NCI-H526 (cell line): ENCODE measurements at regions not wholly inside any gene's neighbourhood (a gene's known extent, or its start where the extent isn't known, plus 50 kb on each side); places are given as distances from the start of the nearest gene placed in this dataset.

Experiments used
- DNase-seq, 2 experiments: peaks; one replicate each; lab custom pipeline; 2025; lab: John Stamatoyannopoulos, UW

- DNase-seq: no peak
These were observed 211.9 kb upstream of the VRK2 start for GRCh38 chr2:57834666-57835065.

GRCh38 chr2:57842531-57842930 is 204.1 kb upstream of the VRK2 start:
- no peak for DNase-seq

- DNase-seq: no peak
These were observed 203.4 kb upstream of the VRK2 start for GRCh38 chr2:57843158-57843557.

GRCh38 chr2:57848723-57849122 is 197.9 kb upstream of the VRK2 start:
- no peak for DNase-seq

- no peak for DNase-seq
These were observed 196.8 kb upstream of the VRK2 start for GRCh38 chr2:57849843-57850242.

- DNase-seq: no peak
These were observed 196.0 kb upstream of the VRK2 start for GRCh38 chr2:57850415-57851130.

GRCh38 chr2:57855212-57855611 is 191.4 kb upstream of the VRK2 start:
- DNase-seq: no peak

GRCh38 chr2:57859755-57860154 is 186.9 kb upstream of the VRK2 start:
- no peak for DNase-seq

- no peak for DNase-seq
These were observed 184.5 kb upstream of the VRK2 start for GRCh38 chr2:57862153-57862552.

- no peak for DNase-seq
These were observed 183.9 kb upstream of the VRK2 start for GRCh38 chr2:57862727-57863126.

- DNase-seq: no peak
These were observed 181.7 kb upstream of the VRK2 start for GRCh38 chr2:57864926-57865325.

- no peak for DNase-seq
These were observed 178.9 kb upstream of the VRK2 start for GRCh38 chr2:57867730-57868129.

GRCh38 chr2:57868619-57869139 is 177.9 kb upstream of the VRK2 start:
- DNase-seq: no peak

- DNase-seq: peak in 1 of 2 experiments; percentile 41
These were observed 176.8 kb upstream of the VRK2 start for GRCh38 chr2:57869758-57870344.

GRCh38 chr2:57876313-57876712 is 170.3 kb upstream of the VRK2 start:
- DNase-seq: peak in 1 of 2 experiments; percentile 18

- peak in 1 of 2 experiments; percentile 83 for DNase-seq
These were observed 168.8 kb upstream of the VRK2 start for GRCh38 chr2:57877811-57878170.

GRCh38 chr2:57878171-57878865 is 168.3 kb upstream of the VRK2 start:
- peak; percentile 55 to 79 for DNase-seq

- DNase-seq: no peak
These were observed 167.8 kb upstream of the VRK2 start for GRCh38 chr2:57878866-57879210.

- peak in 1 of 2 experiments; percentile 4 for DNase-seq
These were observed 166.2 kb upstream of the VRK2 start for GRCh38 chr2:57880446-57880845.

GRCh38 chr2:57880967-57881366 is 165.6 kb upstream of the VRK2 start:
- peak in 1 of 2 experiments; percentile 93 for DNase-seq

- DNase-seq: peak in 1 of 2 experiments; percentile 41
These were observed 164.4 kb upstream of the VRK2 start for GRCh38 chr2:57881998-57882888.

GRCh38 chr2:57882895-57883515 is 163.6 kb upstream of the VRK2 start:
- peak in 1 of 2 experiments; percentile 49 for DNase-seq
